ENCODE measurements at regions not wholly inside any gene's neighbourhood (a gene's known extent, or its start where the extent isn't known, plus 50 kb on each side); places are given as distances from the start of the nearest gene placed in this dataset.

- Histone ChIP-seq H3K27me3 (no peaks in the 10 kb centered on the region), H3K36me3 (no peaks in the 10 kb centered on the region), H3K4me1 (no peaks in the 10 kb centered on the region), H3K4me3 (no peak overlapping the region), H3K9me3 (peaks cover 0 to 11% (median 0%) of the 10 kb centered on the region in 4 donors), H3K27ac (no peak overlapping the region)
- TF ChIP-seq POLR2A (IDR thresholded peaks at IDR 0.05): no peak
- TF ChIP-seq, protein P1, sequence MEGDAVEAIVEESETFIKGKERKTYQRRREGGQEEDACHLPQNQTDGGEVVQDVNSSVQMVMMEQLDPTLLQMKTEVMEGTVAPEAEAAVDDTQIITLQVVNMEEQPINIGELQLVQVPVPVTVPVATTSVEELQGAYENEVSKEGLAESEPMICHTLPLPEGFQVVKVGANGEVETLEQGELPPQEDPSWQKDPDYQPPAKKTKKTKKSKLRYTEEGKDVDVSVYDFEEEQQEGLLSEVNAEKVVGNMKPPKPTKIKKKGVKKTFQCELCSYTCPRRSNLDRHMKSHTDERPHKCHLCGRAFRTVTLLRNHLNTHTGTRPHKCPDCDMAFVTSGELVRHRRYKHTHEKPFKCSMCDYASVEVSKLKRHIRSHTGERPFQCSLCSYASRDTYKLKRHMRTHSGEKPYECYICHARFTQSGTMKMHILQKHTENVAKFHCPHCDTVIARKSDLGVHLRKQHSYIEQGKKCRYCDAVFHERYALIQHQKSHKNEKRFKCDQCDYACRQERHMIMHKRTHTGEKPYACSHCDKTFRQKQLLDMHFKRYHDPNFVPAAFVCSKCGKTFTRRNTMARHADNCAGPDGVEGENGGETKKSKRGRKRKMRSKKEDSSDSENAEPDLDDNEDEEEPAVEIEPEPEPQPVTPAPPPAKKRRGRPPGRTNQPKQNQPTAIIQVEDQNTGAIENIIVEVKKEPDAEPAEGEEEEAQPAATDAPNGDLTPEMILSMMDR (IDR thresholded peaks at IDR 0.05): no peak
- no peak for TF ChIP-seq EP300 (IDR thresholded peaks at IDR 0.05)
- 65 to 87% methylated on average over 9 to 22 of the region's 24 CpGs for WGBS, 2 donors
- DNase-seq (ENCODE audit: low spot score in 2 of 2): no peak
Observed at GRCh38 chr16:55091213-55091870, 160.7 kb downstream of the IRX5 start.

DNA sequence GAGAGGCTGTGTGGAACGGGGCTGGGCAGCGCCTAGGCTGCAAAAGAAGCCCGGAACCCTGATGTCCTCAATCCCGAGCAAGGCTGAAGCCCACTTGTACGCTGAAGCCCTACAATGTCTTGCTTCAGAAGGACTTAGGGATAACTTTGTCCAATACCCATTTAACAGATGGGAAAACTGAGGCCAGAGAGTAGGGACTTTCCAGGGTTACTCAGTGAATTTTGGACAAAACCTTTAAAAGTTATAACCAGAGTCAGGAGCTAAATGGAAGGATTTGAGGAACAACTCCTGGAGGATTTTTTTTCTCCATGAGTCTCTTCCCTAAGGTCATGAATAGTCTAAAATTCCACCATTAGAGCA is 161.2 kb downstream of the IRX5 start:
- H3K4me3 ChIP-seq: no peak overlapping the region
- H3K36me3 ChIP-seq: no peaks in the 10 kb centered on the region
- peaks cover 0 to 11% (median 0%) of the 10 kb centered on the region in 4 donors for H3K9me3 ChIP-seq
- 85 to 93% methylated on average over 5 of the region's 5 CpGs for WGBS, 2 donors
- TF ChIP-seq, protein P1 (IDR thresholded peaks at IDR 0.05): no peak
- TF ChIP-seq EP300 (IDR thresholded peaks at IDR 0.05) (no peak), POLR2A (IDR thresholded peaks at IDR 0.05) (no peak)
- H3K4me1 ChIP-seq: no peaks in the 10 kb centered on the region
- no peak overlapping the region for H3K27ac ChIP-seq
- H3K27me3 ChIP-seq: no peaks in the 10 kb centered on the region
- no peak for DNase-seq (ENCODE audit: low spot score in 2 of 2)

DNA sequence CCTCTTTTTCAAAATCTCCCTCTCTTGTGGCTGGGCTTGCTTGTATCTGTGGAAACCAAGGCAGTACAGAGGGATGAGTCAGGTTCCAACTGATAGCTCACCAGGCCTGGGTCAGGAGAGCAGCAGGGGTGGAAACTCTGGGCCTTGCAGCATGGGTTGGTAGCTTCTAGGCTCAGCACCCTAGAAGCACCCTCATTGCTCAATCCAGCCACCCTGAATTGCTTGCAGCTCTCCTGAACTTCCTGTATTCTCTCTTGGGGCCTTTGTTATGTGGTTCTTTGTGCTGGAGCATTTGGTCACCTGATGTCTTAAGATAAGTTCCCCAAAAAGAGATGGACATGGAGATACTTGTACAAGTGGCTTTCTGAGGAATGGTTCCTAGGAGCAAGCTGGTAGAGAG is 169.4 kb downstream of the IRX5 start:
- DNase-seq (ENCODE audit: low spot score in 2 of 2): no peak
- H3K27me3 ChIP-seq: no peaks in the 10 kb centered on the region
- H3K4me3 ChIP-seq: no peak overlapping the region
- TF ChIP-seq POLR2A (IDR thresholded peaks at IDR 0.05) (no peak), EP300 (IDR thresholded peaks at IDR 0.05) (no peak)
- TF ChIP-seq, protein P1 (IDR thresholded peaks at IDR 0.05): no peak
- no peaks in the 10 kb centered on the region for H3K4me1 ChIP-seq
- no peaks in the 10 kb centered on the region for H3K36me3 ChIP-seq
- H3K9me3 ChIP-seq: peaks cover 0 to 31% (median 0%) of the 10 kb centered on the region in 4 donors
- H3K27ac ChIP-seq: no peak overlapping the region

- Histone ChIP-seq H3K4me3 (no peak overlapping the region), H3K27me3 (no peaks in the 10 kb centered on the region), H3K4me1 (no peaks in the 10 kb centered on the region), H3K9me3 (peaks cover 0 to 31% (median 0%) of the 10 kb centered on the region in 4 donors), H3K27ac (no peak overlapping the region), H3K36me3 (no peaks in the 10 kb centered on the region)
- 18 to 34% methylated on average over 4 of the region's 4 CpGs for WGBS, 2 donors
- TF ChIP-seq, protein P1 (IDR thresholded peaks at IDR 0.05): no peak
- TF ChIP-seq POLR2A (IDR thresholded peaks at IDR 0.05): no peak
- no peak for TF ChIP-seq EP300 (IDR thresholded peaks at IDR 0.05)
- DNase-seq (ENCODE audit: low spot score in 2 of 2): no peak
Observed at GRCh38 chr16:55101026-55101425, 170.4 kb downstream of the IRX5 start.

DNA sequence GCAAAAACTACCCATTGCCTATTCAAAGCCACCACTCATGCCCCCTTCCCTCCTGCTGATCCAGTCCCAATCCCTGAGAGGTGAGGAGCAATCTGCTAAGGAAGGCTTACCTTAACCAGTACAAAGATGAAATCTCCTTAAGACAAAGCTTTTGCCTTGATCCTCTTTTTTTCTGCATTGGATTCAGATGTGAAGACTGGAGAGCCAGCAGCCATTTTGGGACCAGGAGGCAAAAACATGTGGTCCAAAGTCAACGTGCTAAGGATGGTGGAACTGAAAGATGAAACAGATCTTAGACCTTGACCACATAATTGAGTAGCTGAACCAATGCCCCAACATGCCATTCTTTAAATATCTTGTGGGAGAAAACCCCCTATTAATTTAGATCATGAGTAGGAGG is 171.4 kb downstream of the IRX5 start:
- no peak overlapping the region for H3K27ac ChIP-seq
- no peaks in the 10 kb centered on the region for H3K4me1 ChIP-seq
- H3K9me3 ChIP-seq: peaks cover 0 to 31% (median 0%) of the 10 kb centered on the region in 4 donors
- no peaks in the 10 kb centered on the region for H3K27me3 ChIP-seq
- 77 to 81% methylated on average over 1 of the region's 1 CpG for WGBS, 2 donors
- H3K36me3 ChIP-seq: no peaks in the 10 kb centered on the region
- no peak for DNase-seq (ENCODE audit: low spot score in 2 of 2)
- no peak overlapping the region for H3K4me3 ChIP-seq
- TF ChIP-seq, protein P1 (IDR thresholded peaks at IDR 0.05): no peak
- TF ChIP-seq EP300 (IDR thresholded peaks at IDR 0.05) (no peak), POLR2A (IDR thresholded peaks at IDR 0.05) (no peak)

Measured in tibial nerve (tissue), 4 donors.